ENCODE measurements at regions not wholly inside any gene's neighbourhood (a gene's known extent, or its start where the extent isn't known, plus 50 kb on each side); places are given as distances from the start of the nearest gene placed in this dataset.

- Histone ChIP-seq H3K4me3 (no peak overlapping the region), H3K4me1 (no peaks in the 10 kb centered on the region), H3K36me3 (no peaks in the 10 kb centered on the region), H3K9me3 (no peaks in the 10 kb centered on the region), H3K27ac (no peak overlapping the region), H3K27me3 (no peaks in the 10 kb centered on the region)
- no peak for ATAC-seq
- 67 to 100% methylated on average over 1 to 3 of the region's 4 CpGs for WGBS, 2 donors (ENCODE audit: low coverage in 1 of 2)
- TF ChIP-seq, protein P1, sequence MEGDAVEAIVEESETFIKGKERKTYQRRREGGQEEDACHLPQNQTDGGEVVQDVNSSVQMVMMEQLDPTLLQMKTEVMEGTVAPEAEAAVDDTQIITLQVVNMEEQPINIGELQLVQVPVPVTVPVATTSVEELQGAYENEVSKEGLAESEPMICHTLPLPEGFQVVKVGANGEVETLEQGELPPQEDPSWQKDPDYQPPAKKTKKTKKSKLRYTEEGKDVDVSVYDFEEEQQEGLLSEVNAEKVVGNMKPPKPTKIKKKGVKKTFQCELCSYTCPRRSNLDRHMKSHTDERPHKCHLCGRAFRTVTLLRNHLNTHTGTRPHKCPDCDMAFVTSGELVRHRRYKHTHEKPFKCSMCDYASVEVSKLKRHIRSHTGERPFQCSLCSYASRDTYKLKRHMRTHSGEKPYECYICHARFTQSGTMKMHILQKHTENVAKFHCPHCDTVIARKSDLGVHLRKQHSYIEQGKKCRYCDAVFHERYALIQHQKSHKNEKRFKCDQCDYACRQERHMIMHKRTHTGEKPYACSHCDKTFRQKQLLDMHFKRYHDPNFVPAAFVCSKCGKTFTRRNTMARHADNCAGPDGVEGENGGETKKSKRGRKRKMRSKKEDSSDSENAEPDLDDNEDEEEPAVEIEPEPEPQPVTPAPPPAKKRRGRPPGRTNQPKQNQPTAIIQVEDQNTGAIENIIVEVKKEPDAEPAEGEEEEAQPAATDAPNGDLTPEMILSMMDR (IDR thresholded peaks at IDR 0.05), result no peak
- no peak for TF ChIP-seq EP300 (IDR thresholded peaks at IDR 0.05)
- no peak for TF ChIP-seq POLR2AphosphoS5 (IDR thresholded peaks at IDR 0.05)
- TF ChIP-seq POLR2A (IDR thresholded peaks at IDR 0.05), result no peak
Observed at GRCh38 chr3:72580246-72580756, 267.9 kb downstream of the SHQ1 start.

GRCh38 chr3:72579581-72580245 is 268.5 kb downstream of the SHQ1 start:
- TF ChIP-seq POLR2AphosphoS5 (IDR thresholded peaks at IDR 0.05), result no peak
- TF ChIP-seq, protein P1 (IDR thresholded peaks at IDR 0.05), result no peak
- no peak for TF ChIP-seq POLR2A (IDR thresholded peaks at IDR 0.05)
- TF ChIP-seq EP300 (IDR thresholded peaks at IDR 0.05), result no peak
- H3K36me3 ChIP-seq, result no peaks in the 10 kb centered on the region
- no peak overlapping the region for H3K27ac ChIP-seq
- no peak for ATAC-seq
- no peaks in the 10 kb centered on the region for H3K27me3 ChIP-seq
- H3K4me1 ChIP-seq, result no peaks in the 10 kb centered on the region
- H3K4me3 ChIP-seq, result no peak overlapping the region
- WGBS, 2 donors (ENCODE audit: low coverage in 1 of 2), result 92 to 97% methylated on average over 6 to 9 of the region's 11 CpGs
- H3K9me3 ChIP-seq, result no peaks in the 10 kb centered on the region

DNA sequence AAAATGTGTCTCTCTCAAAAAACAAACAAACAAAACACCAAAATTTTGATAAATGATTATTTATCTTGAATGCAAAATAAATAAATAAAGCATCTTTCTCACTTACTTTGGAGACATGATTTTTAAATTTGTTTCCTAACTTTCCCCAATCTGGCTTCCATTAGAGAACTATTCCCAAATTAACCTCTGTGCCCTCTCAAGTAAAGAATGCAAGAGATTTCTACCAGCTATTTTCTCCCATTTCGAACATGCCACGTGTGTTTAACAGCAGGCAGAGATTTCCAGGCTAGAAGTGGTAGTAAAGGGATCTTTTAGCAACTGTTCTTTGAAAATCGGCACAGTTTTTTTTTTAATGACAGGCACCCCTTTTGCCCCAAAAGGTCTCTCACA is 269.1 kb downstream of the SHQ1 start:
- Histone ChIP-seq H3K27me3 (no peaks in the 10 kb centered on the region), H3K9me3 (no peaks in the 10 kb centered on the region), H3K4me3 (no peak overlapping the region), H3K36me3 (no peaks in the 10 kb centered on the region), H3K4me1 (no peaks in the 10 kb centered on the region), H3K27ac (no peak overlapping the region)
- TF ChIP-seq POLR2AphosphoS5 (IDR thresholded peaks at IDR 0.05) (no peak), POLR2A (IDR thresholded peaks at IDR 0.05) (no peak), EP300 (IDR thresholded peaks at IDR 0.05) (no peak)
- TF ChIP-seq, protein P1 (IDR thresholded peaks at IDR 0.05), result no peak
- no peak for ATAC-seq
- WGBS, 2 donors (ENCODE audit: low coverage in 1 of 2), result 64 to 85% methylated on average over 3 of the region's 3 CpGs

DNA sequence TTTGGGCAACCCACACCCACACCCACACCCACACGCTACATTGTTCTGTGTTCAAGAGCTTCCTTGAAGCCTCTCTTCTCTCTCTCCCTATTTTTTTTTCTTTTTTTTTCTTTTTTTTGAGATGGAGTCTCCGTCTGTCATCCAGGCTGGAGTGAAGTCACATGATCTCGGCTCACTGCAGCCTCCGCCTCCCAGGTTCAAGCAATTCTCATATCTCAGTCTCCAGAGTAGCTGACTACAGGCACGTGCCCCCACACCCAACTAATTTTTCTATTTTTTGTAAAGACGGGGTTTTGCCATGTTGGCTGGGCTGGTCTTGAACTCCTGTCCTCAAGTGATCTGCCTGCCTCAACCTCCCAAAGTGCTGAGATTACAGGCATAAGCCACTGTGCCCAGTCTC is 271.1 kb downstream of the SHQ1 start:
- 94 to 100% methylated on average over 2 to 6 of the region's 6 CpGs for WGBS, 2 donors (ENCODE audit: low coverage in 1 of 2)
- H3K36me3 ChIP-seq, result no peaks in the 10 kb centered on the region
- H3K27me3 ChIP-seq, result no peaks in the 10 kb centered on the region
- no peak overlapping the region for H3K27ac ChIP-seq
- ATAC-seq, result no peak
- TF ChIP-seq POLR2AphosphoS5 (IDR thresholded peaks at IDR 0.05) (no peak), POLR2A (IDR thresholded peaks at IDR 0.05) (no peak), EP300 (IDR thresholded peaks at IDR 0.05) (no peak)
- TF ChIP-seq, protein P1 (IDR thresholded peaks at IDR 0.05), result no peak
- H3K9me3 ChIP-seq, result no peaks in the 10 kb centered on the region
- no peak overlapping the region for H3K4me3 ChIP-seq
- H3K4me1 ChIP-seq, result no peaks in the 10 kb centered on the region

DNA sequence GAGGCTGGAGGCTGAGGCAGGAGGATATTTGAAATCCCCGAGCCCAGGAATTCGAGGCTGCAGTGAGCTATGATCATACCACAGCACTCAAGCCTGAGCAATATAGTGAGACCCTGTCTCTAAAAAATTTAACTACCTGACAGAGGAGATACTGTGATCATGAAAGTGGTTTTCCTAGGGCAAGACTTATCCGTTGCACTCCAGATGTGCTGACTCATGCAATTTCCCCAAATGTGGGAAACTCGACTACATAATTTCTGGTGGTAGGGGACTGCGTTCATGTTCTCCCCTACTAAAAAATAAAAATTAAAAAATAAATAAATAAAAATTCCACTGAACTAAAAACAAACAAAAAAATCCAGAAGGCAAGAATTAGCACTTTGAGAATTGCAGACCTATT is 271.7 kb downstream of the SHQ1 start:
- Histone ChIP-seq H3K36me3 (no peaks in the 10 kb centered on the region), H3K9me3 (no peaks in the 10 kb centered on the region), H3K4me1 (no peaks in the 10 kb centered on the region), H3K4me3 (no peak overlapping the region), H3K27me3 (no peaks in the 10 kb centered on the region), H3K27ac (no peak overlapping the region)
- ATAC-seq, result no peak
- TF ChIP-seq EP300 (IDR thresholded peaks at IDR 0.05), result no peak
- TF ChIP-seq, protein P1 (IDR thresholded peaks at IDR 0.05), result no peak
- TF ChIP-seq POLR2AphosphoS5 (IDR thresholded peaks at IDR 0.05), result no peak
- TF ChIP-seq POLR2A (IDR thresholded peaks at IDR 0.05), result no peak
- 91 to 100% methylated on average over 2 to 5 of the region's 5 CpGs for WGBS, 2 donors (ENCODE audit: low coverage in 1 of 2)

Measured in gastroesophageal sphincter (tissue), 4 donors.